Stimulated activated CD4-positive, alpha-beta T cell treated with anti-CD3 and anti-CD28 coated beads, Interleukin-4, amount 100 ng/mL, for 4 hours (primary cell): ENCODE measurements at regions not wholly inside any gene's neighbourhood (a gene's known extent, or its start where the extent isn't known, plus 50 kb on each side); places are given as distances from the start of the nearest gene placed in this dataset.
"Not testable (repeated sequence)": the region's sequence is repeated elsewhere in the genome, so short reads cannot be mapped to it uniquely, and the experiment has no call there.

Experiments
- DNase-seq, 2 experiments: peaks; one replicate each; pipeline ENCODE4 v3.0.0-alpha.2; 2020

DNA sequence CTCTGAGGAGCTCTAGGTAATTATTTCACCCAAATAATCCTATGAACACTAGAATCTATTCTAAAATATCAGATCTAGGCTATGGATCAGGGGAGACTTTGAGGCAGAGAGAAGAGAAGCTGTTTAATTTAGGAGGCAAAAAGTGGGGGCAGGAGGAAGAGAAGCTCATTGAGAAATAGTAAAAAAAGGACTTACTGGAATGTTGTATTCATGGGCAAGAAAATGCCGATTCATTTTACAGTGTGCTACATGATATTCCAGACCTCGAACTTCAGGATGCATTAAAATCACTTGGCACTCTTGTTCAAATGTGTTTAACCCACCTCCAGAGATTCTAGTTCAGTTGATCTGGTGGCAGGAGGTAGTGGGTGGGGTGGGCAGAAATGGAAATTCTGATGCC lies 109.5 kb upstream of the ITGB1 start:
- DNase-seq: peak in 1 of 2 experiments; percentile 8

DNA sequence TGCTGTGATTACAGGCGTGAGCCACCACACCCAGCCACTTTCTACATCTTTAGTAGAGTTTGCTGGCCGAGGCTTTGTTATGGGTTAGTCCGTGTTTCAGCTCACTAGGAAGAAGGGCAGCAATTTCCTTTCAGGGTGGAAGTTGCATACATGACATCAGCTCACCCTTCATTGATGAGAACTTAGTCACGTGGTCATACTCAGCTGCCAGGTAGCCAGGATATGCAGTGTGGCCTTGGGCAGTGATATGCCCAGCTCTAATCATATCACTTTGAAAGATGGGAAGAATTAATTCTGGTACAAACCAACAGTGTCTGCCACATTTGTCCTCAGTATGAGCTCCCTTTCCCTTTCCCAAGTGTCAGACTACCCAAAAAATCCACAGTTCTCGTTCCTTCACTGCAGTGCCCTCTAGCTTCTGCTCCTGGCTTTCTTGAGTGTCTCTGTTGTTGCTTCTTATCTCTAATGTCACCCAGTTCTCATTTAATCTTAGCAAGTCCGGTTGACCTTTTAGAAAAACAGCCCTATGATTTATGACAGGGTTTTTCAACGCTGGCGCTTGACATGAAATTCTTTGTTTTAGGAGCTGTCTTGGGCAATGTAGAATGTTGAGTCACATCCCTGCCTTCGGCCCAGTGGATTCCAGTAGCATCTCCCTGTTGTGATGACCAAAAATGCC lies 108.7 kb upstream of the ITGB1 start:
- DNase-seq: no peak

DNA sequence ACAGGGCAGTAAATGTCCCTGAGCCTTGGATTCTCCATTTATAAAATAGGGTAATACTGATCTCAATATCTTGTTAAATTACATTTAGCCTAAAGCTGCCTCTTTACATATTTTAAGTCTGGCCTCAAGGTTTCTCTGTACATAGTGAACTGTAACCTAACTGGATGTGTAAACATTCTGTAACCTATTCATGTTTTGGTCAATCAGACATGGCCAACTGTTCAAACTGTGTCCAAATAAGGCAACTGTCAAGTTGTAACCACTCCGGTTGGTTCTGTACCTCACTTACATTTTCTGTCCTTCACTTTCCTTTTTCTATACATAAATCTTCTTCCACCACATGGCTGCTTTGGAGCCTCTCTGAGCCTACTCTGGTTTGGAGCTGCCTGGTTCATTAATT lies 107.1 kb upstream of the ITGB1 start:
- DNase-seq: no peak

DNA sequence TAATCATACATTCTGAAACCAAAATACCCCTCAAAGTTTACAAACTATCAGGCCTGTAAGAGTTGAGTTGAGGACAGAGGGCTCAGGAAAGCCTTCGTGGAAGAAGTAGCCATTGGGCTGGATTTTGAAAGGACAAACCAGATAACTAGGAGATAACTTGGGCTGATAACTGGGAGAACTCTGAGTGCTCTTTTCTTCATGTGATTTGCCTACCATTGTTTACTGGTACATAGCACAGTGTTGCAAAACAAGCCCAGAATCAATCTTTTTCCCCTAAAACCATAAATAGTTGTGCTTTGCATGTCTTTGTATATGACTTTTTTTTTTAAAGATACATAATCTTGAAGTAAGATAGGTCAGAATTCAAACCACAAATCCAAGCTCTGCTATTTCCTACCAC lies 106.7 kb upstream of the ITGB1 start:
- no peak for DNase-seq

DNA sequence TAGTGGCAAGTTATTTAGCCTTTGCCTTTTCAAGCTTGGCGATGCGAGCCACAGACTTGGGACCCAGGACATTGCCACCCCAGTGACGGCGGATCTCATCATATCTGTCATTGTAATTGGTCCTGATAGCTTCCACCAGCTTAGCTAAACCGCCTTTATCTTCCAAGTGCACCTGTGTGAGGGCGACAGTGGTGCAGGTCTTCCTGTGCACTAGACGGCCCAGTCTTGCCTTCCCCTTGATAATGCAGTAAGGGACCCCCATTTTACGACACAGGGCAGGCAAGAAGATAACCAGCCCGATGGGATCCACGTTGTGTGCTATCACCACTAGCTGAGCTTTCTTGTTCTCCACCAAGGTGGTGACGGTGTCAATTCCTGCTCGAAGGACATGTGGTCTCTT lies 99.6 kb upstream of the ITGB1 start:
- no peak for DNase-seq

DNA sequence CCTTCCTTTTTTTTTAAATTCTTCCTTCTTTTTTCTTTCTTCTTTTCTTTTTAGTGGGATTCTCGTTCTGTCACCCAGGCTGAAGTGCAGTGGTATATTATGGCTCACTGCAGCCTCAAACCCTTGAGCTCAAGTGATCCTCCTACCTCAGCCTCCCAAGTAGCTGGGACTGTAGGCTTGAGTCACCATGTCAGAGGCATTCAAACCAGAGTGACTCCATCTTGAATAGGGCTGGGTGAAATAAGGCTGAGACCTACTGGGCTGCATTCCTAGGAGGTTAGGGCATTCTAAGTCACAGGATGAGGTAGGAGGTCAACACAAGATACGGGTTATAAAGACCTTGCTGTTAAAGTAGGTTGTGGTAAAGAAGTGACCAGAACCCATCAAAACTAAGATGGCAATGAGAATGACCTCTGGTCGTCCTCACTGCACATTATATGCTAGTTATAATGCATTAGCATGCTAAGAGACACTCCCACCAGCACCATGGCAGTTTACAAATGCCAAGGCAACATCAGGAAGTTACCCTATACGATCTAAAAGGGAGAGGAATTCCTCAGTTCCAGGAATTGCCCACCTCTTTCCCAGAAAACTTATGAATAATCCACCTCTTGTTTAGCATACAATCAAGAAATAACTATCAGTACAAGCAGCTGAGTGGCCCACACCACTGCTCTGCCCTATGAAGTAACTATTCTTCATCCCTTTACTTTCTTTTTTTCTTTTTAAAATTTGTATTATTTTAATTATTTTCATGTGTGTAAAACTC lies 99.0 kb upstream of the ITGB1 start:
- no peak for DNase-seq

DNA sequence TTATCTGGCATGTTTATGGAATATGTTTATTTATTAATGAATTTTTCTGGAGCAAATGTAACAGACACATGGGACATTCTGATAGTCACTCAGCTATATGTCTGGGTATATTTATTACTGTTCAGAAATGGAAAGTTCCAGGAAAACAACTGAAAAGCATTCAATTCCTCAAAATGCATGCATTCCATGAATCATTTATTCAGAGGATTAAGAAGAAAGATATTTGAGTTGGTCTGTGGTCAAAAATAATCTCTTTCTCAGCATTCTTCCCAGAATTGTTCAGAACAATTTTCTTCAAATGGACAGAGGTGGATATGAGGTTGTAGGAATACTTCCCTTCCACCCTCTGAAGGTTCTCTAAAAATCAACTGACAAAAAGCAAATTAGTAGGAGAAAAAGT lies 97.6 kb upstream of the ITGB1 start:
- DNase-seq: no peak

DNA sequence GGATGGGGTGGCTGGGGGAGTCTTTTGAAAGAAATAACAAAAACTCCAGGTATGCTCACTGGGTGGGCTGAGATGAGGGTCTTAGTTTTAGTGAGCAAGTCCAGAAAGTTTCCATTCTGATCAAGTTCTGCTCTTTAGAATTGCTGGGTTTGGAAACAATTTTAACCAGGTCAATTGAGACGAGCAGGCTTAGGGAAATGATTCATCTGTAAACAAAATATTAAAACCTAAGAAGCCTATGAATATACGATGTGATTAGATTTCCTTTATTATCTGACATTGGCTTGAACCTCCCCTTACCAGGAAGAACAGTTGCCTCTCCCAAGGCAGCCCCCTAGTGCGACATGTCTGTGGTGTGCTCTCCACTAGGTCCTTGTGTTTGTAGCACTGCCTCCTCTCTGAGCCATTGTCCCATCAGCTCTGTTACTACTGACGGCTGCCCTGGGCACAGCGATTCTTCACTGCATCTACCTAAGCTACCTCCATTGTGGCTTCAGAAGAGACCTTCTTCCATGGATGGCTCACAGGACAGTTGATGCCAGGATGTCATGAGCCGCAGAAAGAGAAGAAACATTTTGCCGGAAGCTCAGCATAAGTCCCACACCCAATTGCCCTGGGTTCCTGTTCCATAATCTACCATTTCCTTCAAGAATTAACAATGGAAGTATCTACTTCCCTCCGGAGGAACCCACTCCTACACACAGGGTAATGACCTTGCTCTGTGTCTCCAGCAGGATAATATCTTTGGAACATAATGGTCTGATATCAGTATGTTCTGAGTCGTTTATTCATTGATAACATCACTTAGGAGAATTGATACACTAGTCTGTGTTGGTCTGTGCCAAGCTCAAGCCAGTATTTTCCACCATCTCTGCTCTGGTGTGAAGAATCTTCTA lies 95.1 kb upstream of the ITGB1 start:
- DNase-seq: no peak

DNA sequence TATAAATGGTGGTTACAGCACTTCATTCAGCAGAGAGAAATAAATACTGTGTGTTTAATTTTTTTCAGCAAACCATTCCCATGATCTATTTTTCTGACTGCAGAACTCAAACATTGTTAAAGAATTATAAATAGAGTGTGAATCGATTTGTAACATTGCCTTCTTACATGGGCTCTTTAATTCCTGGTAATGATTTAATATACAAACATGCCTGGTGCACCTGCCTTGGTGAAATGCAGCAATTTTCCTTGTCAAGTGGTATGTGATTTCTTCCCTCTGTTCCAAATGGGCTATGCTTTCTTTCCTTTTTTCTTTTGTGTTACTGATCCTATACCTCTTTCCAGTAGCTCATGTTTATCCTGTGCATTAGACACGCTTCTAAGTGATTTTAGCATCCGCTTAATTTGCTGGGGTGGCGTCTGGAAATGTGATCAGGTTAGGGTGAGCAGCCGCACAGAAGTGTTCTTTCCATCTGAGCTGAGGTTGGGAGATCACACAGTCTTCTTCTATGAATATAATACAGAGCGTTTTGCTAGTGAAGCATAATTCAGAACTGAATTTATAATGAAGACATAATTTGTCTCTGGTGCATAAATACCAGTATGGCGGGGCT lies 94.3 kb upstream of the ITGB1 start:
- no peak for DNase-seq

DNA sequence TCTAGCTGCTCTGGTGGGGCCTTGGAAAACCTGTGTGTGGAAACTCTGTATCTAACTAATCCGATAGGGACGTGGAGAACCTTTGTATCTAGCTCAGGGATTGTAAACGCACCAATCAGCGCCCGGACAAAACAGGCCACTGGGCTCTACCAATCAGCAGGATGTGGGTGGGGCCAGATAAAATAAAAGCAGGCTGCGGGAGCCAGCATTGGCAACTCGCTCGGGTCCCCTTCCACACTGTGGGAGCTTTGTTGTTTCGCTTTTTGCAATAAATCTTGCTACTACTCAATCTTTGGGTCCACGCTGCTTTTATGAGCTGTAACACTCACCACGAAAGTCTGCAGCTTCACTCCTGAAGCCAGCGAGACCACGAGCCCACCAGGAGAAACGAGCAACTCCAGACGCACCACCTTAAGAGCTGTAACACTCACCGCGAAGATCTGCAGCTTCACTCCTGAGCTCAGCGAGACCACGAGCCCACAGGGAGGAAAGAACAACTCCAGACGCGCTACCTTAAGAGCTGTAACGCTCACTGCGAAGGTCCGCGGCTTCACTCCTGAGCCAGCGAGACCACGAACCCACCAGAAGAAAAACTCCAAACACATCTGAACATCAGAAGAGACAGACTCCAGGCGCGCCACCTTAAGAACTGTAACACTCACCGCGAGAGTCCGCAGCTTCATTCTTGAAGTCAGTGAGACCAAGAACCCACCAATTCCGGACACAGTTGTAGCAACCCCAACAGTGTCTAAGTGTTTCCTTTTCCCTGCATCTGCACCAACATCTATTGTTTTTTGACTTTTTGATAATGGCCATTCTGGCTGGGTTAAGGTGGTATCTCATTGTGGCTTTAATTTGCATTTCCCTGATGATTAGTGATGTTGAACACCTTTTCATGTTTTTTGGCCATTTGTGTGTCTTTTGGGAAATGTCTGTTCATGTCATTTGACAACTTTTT lies 92.2 kb upstream of the ITGB1 start:
- not testable (repeated sequence) for DNase-seq

DNA sequence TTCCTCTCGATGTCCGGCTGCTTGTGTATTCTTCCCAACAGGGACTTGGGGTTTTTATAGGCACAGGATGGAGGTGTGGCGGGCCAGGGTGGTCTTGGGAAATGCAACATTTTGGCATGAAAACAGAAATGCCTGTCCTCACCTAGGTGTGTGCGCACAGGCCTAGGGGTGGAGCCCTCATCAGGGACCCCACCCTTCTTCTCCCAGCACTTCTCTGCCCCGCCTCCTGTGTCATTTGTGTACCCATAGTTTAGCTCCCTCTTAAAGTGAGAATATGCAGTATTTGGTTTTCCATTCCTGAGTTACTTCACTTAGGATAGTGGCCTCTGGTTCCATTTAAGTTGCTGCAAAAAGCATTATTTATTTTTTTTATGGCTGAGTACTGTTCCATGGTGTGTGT lies 90.2 kb upstream of the ITGB1 start:
- no peak for DNase-seq

DNA sequence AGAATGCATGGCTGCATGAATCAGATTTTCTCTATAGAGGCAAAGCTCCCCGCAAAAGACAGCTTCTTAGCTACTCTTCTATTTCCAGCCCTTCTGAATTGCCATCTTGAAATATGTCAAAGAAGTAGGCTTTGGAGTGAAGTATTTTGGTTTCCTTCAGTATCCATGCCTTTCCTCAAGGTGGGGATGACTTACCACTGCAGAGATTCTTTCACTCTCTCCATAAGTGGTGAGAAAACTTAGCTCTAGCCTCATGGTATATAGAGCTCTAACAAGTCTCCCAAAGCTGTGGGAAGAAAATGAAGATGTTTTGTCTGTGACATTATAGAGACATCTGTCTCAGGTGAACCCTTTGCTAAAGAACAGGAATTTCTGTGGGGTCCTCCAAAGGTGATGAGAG lies 89.6 kb upstream of the ITGB1 start:
- no peak for DNase-seq

DNA sequence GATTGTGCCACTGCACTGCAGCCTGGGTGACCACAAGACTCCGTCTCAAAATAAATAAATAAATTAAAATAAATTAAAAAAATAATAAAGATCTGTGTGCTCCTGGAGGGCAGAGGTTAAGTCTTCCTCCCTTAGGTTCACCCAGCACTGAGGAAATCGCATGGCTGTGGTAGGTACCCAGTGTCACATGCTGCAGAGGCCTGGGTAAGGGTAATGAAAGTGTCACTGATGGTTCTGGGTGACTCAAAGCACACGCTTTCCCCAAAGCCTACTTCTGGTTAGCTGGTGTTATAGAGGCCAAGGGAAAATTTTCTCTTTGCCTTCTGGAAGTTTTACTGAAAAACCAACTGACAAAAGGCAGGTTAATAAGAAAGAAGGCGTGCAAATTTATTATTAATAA lies 88.8 kb upstream of the ITGB1 start:
- DNase-seq: no peak

DNA sequence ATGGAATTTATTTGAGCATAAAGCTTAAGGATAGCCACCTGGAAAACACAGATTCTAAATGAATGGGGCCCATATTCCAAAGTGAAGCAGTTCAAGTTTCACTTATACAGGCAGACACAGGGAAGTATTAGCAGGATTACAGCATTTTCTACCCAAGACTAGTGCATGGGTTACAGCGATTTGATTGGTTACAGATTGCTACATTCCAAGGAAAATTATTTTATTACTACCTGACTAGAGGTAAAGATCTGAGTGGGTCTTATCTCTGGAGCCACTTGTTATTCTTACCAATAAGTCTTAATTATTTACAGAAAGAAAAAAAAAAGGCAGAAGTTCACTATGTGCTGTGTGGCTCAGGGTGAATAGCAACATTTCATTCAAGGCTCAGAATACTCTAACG lies 87.4 kb upstream of the ITGB1 start:
- DNase-seq: no peak

DNA sequence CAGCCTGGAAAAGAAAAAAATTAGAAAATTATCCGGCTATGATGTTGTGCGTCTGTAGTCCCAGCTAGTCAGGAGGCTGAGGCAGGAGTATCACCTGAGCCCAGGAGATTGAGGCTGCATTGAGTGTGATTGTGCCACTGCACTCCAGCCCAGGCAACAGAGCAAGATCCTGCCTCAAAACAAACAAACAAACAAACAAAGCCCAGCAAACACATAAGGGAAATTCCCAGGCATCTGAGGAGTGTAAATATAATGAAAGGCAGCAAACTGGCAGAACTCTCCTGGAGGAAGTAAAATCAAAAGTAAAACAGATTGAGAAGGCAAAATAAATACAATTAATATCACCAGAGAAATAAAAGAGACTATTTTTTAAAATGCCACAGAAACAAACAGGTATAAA lies 84.5 kb upstream of the ITGB1 start:
- no peak for DNase-seq

DNA sequence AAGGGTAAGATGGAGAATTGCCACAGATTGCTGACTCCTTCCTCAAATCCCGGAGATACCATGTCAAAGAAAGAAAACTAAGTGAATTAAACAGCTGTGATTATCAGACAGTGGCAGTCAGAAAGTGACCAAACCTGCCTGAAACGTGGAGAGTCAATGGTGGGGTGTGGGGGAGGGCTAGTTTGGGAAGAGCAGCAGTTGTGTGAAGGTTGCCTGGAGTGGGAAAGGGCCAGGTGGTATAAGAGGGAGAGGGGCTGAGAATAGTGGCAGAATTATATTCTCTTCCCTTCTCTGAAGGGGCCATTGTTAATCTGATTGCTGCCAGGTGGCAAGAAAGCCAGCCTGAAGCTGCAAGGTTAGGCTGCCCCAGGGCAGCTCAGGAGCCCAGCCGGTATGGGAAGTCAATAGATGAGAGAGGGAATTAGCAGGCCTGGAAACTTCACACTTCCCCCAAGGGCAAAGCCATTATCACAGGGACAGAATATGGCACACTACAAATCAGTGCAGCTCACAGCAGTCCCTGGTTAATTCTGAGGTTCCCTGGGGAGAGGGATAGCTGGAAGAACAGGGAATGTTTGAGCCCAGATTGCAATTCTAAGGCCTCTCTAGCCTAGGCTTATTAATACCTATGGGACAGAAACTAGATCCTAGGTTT lies 83.9 kb upstream of the ITGB1 start:
- no peak for DNase-seq

DNA sequence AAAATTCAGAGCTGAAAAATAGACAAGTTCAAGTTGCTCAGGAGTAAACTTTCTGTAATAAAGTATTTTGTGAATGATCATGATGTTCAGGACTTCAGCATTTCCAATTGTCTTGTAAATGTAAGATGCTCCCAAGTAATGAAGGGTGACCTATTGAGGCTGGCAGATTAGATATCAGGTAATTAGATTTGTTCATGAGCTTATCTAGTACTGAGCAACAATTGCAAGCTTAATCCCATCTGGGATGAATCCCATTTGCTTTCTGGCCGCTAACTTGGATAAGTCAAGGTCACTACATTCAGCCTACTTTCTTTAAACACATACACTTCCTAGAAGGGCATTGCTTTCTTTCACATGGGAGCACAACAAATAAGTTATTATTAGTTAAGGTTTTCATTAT lies 82.4 kb upstream of the ITGB1 start:
- no peak for DNase-seq

DNA sequence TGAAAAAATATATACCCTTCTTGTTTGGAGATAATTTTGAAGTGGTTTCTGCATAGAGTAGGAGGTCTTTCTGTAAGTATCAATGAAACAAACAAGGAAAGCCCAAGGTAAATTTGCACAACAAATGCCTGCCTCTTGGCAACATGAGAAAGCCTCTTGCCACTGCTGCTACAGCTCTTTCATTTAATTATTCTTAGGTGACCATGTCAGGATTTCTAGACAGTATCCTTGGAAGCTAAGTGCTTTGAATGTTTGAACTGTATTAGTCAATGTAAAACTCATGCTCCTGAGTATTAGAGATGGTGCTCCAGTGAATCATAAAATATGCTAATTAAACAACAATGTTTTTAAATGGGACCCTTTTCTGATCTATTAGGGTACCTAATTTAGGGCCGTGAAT lies 81.2 kb upstream of the ITGB1 start:
- DNase-seq: no peak

DNA sequence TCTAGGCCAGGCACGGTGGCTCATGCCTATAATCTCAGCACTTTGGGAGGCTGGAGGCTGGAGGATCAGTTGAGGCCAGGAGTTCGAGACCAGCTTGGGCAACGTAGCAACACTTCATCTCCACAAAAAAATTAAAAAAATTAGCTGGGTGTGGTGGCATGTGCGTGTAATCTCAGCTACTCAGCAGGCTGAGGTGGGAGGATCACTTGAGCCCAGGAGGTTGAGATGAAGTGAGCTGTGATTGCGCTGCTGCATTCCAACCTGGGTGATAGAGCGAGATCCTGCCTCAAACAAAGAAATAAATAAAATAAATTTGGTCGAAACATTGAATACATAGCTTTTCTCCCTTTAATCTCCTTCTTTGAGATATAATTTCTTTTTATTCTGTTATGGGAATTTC lies 80.6 kb upstream of the ITGB1 start:
- no peak for DNase-seq

DNA sequence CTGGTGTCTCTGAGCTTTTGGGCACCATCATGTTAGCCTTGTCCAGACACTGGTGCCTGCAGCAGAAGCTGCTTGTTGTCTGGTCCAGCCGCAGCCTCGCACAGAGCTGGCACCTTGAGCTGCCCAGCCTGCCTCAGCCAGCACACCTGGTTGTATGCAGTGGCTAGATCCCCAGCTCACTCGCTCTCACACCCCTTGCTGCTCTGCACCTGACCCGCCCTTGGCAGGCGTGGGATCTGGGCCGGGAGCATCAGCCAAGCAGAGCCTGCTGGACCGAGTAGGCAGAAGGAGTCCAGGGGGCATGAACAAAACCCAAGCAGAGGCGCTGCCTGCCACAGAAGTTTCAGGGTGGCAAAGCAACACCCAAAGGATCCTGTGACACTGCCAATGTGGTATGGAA lies 79.7 kb upstream of the ITGB1 start:
- DNase-seq: no peak

DNA sequence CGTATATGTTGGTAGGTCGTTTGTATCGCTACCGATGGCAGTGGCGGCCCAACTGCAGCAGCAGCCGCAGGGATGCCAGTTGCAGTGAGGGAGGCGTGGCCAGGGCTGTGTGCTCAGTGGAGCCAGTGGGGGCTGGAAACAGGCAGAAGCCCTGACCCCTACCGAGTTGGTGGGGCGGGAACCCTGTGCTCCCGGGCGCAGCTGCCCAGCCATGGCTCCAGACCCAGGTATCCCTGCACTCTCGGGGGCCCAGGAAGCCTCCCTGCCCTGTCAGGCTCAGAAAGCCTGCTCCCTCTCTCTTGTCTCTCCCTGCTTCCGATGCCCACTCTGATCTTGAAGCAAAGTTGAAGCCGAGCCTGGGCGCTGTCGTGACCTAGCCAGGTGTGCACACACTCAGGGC lies 78.6 kb upstream of the ITGB1 start:
- DNase-seq: no peak

DNA sequence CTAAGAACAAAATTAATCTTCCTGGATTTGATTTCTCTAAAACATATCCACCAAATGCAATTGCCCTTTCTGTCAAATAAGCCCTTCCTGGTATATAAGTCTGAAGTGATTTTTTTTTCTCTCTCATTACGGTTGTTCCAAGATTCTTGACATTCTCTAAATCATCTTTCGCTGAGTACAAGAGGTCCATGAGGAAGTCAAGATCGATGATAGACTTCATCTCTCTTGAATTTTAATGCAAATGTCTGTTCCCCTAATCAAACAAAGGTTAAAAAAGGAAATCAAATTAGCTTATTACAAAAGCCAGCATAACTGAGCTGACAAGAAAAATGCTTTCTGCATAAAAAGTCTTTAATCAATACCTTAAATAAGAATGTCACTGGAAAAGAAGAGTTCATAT lies 77.4 kb upstream of the ITGB1 start:
- no peak for DNase-seq
